ENCODE measurements at regions not wholly inside any gene's neighbourhood (a gene's known extent, or its start where the extent isn't known, plus 50 kb on each side); places are given as distances from the start of the nearest gene placed in this dataset.

DNA sequence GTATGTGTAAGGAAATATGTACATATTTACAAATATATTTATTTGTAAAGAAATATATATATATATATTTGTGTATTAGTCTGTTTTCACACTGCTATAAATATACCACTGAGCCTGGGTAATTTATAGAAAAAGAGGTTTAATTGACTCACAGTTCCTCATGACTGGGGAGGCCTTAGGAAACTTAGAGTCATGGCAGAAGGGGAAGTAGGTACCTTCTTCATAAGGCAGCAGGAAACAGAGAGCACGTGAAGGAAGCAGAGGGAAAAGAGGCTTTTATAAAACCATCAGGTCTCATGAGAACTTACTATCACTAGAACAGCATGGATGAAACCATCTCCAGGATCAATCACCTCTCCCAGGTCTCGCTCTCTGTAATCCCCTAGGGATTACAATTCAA lies 644.5 kb upstream of the HS3ST5 start:
- Mint-ChIP-seq H3K4me3 (no peak overlapping the region), H3K27me3 (ENCODE audit: low read depth) (no peaks in the 10 kb centered on the region), H3K9me3 (no peaks in the 10 kb centered on the region), H3K27ac (no peak overlapping the region), H3K4me1 (no peaks in the 10 kb centered on the region), H3K36me3 (no peaks in the 10 kb centered on the region)
- no peak for TF ChIP-seq FOXJ3 (CRISPR knock-in tag; IDR thresholded peaks at IDR 0.05; ENCODE audit: borderline replicate concordance)
- TF ChIP-seq, protein P1, sequence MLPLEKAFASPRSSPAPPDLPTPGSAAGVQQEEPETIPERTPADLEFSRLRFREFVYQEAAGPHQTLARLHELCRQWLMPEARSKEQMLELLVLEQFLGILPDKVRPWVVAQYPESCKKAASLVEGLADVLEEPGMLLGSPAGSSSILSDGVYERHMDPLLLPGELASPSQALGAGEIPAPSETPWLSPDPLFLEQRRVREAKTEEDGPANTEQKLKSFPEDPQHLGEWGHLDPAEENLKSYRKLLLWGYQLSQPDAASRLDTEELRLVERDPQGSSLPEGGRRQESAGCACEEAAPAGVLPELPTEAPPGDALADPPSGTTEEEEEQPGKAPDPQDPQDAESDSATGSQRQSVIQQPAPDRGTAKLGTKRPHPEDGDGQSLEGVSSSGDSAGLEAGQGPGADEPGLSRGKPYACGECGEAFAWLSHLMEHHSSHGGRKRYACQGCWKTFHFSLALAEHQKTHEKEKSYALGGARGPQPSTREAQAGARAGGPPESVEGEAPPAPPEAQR (CRISPR knock-in tag; IDR thresholded peaks at IDR 0.05) = no peak
- TF ChIP-seq, protein P2, sequence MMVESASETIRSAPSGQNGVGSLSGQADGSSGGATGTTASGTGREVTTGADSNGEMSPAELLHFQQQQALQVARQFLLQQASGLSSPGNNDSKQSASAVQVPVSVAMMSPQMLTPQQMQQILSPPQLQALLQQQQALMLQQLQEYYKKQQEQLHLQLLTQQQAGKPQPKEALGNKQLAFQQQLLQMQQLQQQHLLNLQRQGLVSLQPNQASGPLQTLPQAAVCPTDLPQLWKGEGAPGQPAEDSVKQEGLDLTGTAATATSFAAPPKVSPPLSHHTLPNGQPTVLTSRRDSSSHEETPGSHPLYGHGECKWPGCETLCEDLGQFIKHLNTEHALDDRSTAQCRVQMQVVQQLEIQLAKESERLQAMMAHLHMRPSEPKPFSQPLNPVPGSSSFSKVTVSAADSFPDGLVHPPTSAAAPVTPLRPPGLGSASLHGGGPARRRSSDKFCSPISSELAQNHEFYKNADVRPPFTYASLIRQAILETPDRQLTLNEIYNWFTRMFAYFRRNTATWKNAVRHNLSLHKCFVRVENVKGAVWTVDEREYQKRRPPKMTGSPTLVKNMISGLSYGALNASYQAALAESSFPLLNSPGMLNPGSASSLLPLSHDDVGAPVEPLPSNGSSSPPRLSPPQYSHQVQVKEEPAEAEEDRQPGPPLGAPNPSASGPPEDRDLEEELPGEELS (CRISPR knock-in tag; IDR thresholded peaks at IDR 0.05) = no peak
- TF ChIP-seq, protein P3, sequence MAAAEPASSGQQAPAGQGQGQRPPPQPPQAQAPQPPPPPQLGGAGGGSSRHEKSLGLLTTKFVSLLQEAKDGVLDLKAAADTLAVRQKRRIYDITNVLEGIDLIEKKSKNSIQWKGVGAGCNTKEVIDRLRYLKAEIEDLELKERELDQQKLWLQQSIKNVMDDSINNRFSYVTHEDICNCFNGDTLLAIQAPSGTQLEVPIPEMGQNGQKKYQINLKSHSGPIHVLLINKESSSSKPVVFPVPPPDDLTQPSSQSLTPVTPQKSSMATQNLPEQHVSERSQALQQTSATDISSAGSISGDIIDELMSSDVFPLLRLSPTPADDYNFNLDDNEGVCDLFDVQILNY (CRISPR knock-in tag; IDR thresholded peaks at IDR 0.05) = no peak
- ChIA-PET CTCF (no interaction called here), POLR2A (no interaction called here)
- DNase-seq (ENCODE audit: low spot score) = no peak
- ATAC-seq = no peak

DNA sequence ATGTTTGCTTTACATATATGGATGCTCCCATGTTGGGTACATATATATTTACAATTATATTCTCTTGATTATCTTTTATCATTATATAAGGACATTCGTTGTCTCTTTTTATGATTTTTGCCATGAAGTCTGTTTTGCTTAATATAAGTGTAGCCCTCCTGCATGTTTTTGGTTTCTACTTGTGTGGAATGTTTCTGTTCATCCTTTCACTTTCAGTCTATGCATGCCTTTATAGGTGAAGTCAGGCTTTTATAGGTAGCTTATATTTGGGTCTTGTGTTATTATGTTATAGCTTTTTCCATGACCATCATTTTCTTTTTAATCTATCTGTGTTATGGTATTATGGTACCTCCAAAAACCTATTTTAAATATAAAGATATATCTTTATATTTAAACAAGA lies 612.5 kb upstream of the HS3ST5 start:
- no peak overlapping the region for H3K27ac Mint-ChIP-seq
- DNase-seq (ENCODE audit: low spot score) (no peak), ATAC-seq (no peak)
- TF ChIP-seq ZBTB21 (CRISPR knock-in tag; IDR thresholded peaks at IDR 0.05; ENCODE audit: borderline replicate concordance) = no peak
- TF ChIP-seq, protein P4, sequence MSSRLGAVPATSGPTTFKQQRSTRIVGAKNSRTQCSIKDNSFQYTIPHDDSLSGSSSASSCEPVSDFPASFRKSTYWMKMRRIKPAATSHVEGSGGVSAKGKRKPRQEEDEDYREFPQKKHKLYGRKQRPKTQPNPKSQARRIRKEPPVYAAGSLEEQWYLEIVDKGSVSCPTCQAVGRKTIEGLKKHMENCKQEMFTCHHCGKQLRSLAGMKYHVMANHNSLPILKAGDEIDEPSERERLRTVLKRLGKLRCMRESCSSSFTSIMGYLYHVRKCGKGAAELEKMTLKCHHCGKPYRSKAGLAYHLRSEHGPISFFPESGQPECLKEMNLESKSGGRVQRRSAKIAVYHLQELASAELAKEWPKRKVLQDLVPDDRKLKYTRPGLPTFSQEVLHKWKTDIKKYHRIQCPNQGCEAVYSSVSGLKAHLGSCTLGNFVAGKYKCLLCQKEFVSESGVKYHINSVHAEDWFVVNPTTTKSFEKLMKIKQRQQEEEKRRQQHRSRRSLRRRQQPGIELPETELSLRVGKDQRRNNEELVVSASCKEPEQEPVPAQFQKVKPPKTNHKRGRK (CRISPR knock-in tag; IDR thresholded peaks at IDR 0.05; ENCODE audit: borderline replicate concordance) = no peak
- TF ChIP-seq, protein P5, sequence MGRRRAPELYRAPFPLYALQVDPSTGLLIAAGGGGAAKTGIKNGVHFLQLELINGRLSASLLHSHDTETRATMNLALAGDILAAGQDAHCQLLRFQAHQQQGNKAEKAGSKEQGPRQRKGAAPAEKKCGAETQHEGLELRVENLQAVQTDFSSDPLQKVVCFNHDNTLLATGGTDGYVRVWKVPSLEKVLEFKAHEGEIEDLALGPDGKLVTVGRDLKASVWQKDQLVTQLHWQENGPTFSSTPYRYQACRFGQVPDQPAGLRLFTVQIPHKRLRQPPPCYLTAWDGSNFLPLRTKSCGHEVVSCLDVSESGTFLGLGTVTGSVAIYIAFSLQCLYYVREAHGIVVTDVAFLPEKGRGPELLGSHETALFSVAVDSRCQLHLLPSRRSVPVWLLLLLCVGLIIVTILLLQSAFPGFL (CRISPR knock-in tag; IDR thresholded peaks at IDR 0.05; ENCODE audit: borderline replicate concordance) = no peak
- TF ChIP-seq TP53 (CRISPR knock-in tag; IDR thresholded peaks at IDR 0.05) = no peak
- TF ChIP-seq, protein P6, sequence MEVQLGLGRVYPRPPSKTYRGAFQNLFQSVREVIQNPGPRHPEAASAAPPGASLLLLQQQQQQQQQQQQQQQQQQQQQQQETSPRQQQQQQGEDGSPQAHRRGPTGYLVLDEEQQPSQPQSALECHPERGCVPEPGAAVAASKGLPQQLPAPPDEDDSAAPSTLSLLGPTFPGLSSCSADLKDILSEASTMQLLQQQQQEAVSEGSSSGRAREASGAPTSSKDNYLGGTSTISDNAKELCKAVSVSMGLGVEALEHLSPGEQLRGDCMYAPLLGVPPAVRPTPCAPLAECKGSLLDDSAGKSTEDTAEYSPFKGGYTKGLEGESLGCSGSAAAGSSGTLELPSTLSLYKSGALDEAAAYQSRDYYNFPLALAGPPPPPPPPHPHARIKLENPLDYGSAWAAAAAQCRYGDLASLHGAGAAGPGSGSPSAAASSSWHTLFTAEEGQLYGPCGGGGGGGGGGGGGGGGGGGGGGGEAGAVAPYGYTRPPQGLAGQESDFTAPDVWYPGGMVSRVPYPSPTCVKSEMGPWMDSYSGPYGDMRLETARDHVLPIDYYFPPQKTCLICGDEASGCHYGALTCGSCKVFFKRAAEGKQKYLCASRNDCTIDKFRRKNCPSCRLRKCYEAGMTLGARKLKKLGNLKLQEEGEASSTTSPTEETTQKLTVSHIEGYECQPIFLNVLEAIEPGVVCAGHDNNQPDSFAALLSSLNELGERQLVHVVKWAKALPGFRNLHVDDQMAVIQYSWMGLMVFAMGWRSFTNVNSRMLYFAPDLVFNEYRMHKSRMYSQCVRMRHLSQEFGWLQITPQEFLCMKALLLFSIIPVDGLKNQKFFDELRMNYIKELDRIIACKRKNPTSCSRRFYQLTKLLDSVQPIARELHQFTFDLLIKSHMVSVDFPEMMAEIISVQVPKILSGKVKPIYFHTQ (CRISPR knock-in tag; IDR thresholded peaks at IDR 0.05) = no peak
- TF ChIP-seq ZNF219 (CRISPR knock-in tag; IDR thresholded peaks at IDR 0.05; ENCODE audit: borderline replicate concordance) = no peak
- TF ChIP-seq, protein P7, sequence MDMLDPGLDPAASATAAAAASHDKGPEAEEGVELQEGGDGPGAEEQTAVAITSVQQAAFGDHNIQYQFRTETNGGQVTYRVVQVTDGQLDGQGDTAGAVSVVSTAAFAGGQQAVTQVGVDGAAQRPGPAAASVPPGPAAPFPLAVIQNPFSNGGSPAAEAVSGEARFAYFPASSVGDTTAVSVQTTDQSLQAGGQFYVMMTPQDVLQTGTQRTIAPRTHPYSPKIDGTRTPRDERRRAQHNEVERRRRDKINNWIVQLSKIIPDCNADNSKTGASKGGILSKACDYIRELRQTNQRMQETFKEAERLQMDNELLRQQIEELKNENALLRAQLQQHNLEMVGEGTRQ (CRISPR knock-in tag; IDR thresholded peaks at IDR 0.05) = no peak
- TF ChIP-seq NR2C2 (CRISPR knock-in tag; IDR thresholded peaks at IDR 0.05) = no peak
- TF ChIP-seq GABPB1 (CRISPR knock-in tag; IDR thresholded peaks at IDR 0.05) = no peak
- ChIA-PET CTCF (no interaction called here), POLR2A (no interaction called here)
- H3K27me3 Mint-ChIP-seq (ENCODE audit: low read depth) = no peaks in the 10 kb centered on the region; the same call in 1 of the 2 replicates
- H3K4me1 Mint-ChIP-seq = peaks cover 2% of the 10 kb centered on the region; the same call in 1 of the 2 replicates
- peaks cover 5% of the 10 kb centered on the region for H3K9me3 Mint-ChIP-seq
- H3K36me3 Mint-ChIP-seq = no peaks in the 10 kb centered on the region
- no peak overlapping the region for H3K4me3 Mint-ChIP-seq
